T1000 (cell line): ENCODE measurements at regions not wholly inside any gene's neighbourhood (a gene's known extent, or its start where the extent isn't known, plus 50 kb on each side); places are given as distances from the start of the nearest gene placed in this dataset.

ENCODE experiments used
- DNase-seq: peaks from one replicate; lab custom pipeline; 2025; ENCODE audit warnings: mixed read lengths; lab: John Stamatoyannopoulos, UW

GRCh38 chr2:196356332-196356731 lies 185.0 kb upstream of the STK17B start:
- no peak for DNase-seq

- no peak for DNase-seq
Measured at GRCh38 chr2:196360650-196361049, 189.3 kb upstream of the STK17B start.

GRCh38 chr2:196361606-196362326 lies 190.4 kb upstream of the STK17B start:
- no peak for DNase-seq

- no peak for DNase-seq
Measured at GRCh38 chr2:196362973-196363549, 191.7 kb upstream of the STK17B start.

- DNase-seq: no peak
Measured at GRCh38 chr2:196365145-196365544, 193.8 kb upstream of the STK17B start.

- no peak for DNase-seq
Measured at GRCh38 chr2:196365923-196366322, 194.5 kb upstream of the STK17B start.

GRCh38 chr2:196367633-196368032 lies 196.3 kb upstream of the STK17B start:
- DNase-seq: no peak

GRCh38 chr2:196368546-196369225 lies 197.3 kb upstream of the STK17B start:
- no peak for DNase-seq

GRCh38 chr2:196369967-196370366 lies 198.6 kb upstream of the STK17B start:
- no peak for DNase-seq

- DNase-seq: no peak
Measured at GRCh38 chr2:196370381-196370780, 199.0 kb upstream of the STK17B start.

- DNase-seq: no peak
Measured at GRCh38 chr2:196372276-196372809, 201.0 kb upstream of the STK17B start.

- DNase-seq: no peak
Measured at GRCh38 chr2:196372811-196373664, 201.7 kb upstream of the STK17B start.

- no peak for DNase-seq
Measured at GRCh38 chr2:196376984-196377877, 205.9 kb upstream of the STK17B start.

GRCh38 chr2:196379600-196379999 lies 208.2 kb upstream of the STK17B start:
- no peak for DNase-seq

GRCh38 chr2:196380098-196380497 lies 208.7 kb upstream of the STK17B start:
- DNase-seq: no peak

GRCh38 chr2:196380575-196380974 lies 209.2 kb upstream of the STK17B start:
- DNase-seq: no peak

- DNase-seq: no peak
Measured at GRCh38 chr2:196381464-196381863, 210.1 kb upstream of the STK17B start.

GRCh38 chr2:196383799-196384198 lies 212.4 kb upstream of the STK17B start:
- no peak for DNase-seq

GRCh38 chr2:196384729-196385128 lies 213.4 kb upstream of the STK17B start:
- no peak for DNase-seq

GRCh38 chr2:196389670-196390069 lies 218.3 kb upstream of the STK17B start:
- DNase-seq: no peak
